Adrenal gland (tissue), 9 donors: ENCODE measurements at regions not wholly inside any gene's neighbourhood (a gene's known extent, or its start where the extent isn't known, plus 50 kb on each side); places are given as distances from the start of the nearest gene placed in this dataset.

Experiments
- DNase-seq, 7 donors: peaks; one replicate each; pipeline ENCODE4 v3.0.0-alpha.2; 2019 to 2020
- H3K27ac ChIP-seq, 5 donors: fragments of 200-600 bp; sonication (generic) in 4 of 5; 1 replicate in 3 of 5; 2 replicates in 2 of 5; pipeline versions ENCODE4 v1.5.1 to v1.8.0; 2016 to 2020; ENCODE audit warnings: mild to moderate bottlenecking in 1 of 5
- H3K27me3 ChIP-seq: fragments of 200-600 bp; 2 replicates; pipeline ENCODE4 v1.8.0; 2021
- H3K36me3 ChIP-seq, 2 donors: fragments of 200-600 bp; replicated peaks in 1 of 2; 1 replicate in 1 of 2; 2 replicates in 1 of 2; pipeline versions ENCODE4 v1.5.1 to v1.8.0; 2018 to 2022
- H3K4me1 ChIP-seq, 2 donors: fragments of 200-600 bp; replicated peaks in 1 of 2; 1 replicate in 1 of 2; 2 replicates in 1 of 2; pipeline versions ENCODE4 v1.5.1 to v1.8.0; 2018 to 2021
- H3K4me3 ChIP-seq, 4 donors: fragments of 200-600 bp; sonication (generic) in 3 of 4; one replicate each; pipeline ENCODE4 v1.5.1; 2016 to 2018
- H3K9me3 ChIP-seq, 3 donors: fragments of 200-600 bp; sonication (generic) in 1 of 3; replicated peaks in 1 of 3; 1 replicate in 2 of 3; 2 replicates in 1 of 3; pipeline versions ENCODE4 v1.5.1 to v1.8.0; 2016 to 2021
- POLR2A ChIP-seq, 2 donors: fragments of 450-650 bp; IDR thresholded peaks; one replicate each; pipeline ENCODE4 v1.6.1; 2017; ENCODE audit warnings: antibody characterized with exemption in 2 of 2, mild to moderate bottlenecking in 2 of 2, moderate library complexity in 1 of 2
- WGBS, 4 donors: extraction: QIAGEN DNeasy Blood & Tissue Kit in 2 of 4; methylation state at CpG; one replicate each; pipeline versions ENCODE4 v1.1.5 to v1.1.7; 2013 to 2017; 5-methylcytosine and 5-hydroxymethylcytosine counted together
- intact Hi-C, 2 donors: fragments of 100-400 bp; cut with DNase I; formaldehyde crosslinking; loops; one replicate each; pipeline versions ENCODE4 v1.14.1 to v1.15.0; 2022 to 2023
- TF ChIP-seq, protein P1 (sequence below), 6 experiments: fragments of 450-650 bp in 4 of 6; fragments of 200-600 bp in 2 of 6; sonication (generic) in 1 of 6; IDR thresholded peaks; 1 replicate in 5 of 6; 2 replicates in 1 of 6; pipeline versions ENCODE4 v1.5.1 to v1.8.0; 2016 to 2021; ENCODE audit warnings: antibody characterized with exemption in 6 of 6, mild to moderate bottlenecking in 2 of 6, moderate library complexity in 1 of 6
- donor health status: healthy with polysubstance abuse.
- donor health status: Bipolar disorder and iron deficiency.
- donor health status: DM: yes; HTN: yes; CAD: no.
- donor health status: DM: no; HTN: no; CAD: no.
- donor health status: DM: no; HTN: no; CAD: no.

DNA sequence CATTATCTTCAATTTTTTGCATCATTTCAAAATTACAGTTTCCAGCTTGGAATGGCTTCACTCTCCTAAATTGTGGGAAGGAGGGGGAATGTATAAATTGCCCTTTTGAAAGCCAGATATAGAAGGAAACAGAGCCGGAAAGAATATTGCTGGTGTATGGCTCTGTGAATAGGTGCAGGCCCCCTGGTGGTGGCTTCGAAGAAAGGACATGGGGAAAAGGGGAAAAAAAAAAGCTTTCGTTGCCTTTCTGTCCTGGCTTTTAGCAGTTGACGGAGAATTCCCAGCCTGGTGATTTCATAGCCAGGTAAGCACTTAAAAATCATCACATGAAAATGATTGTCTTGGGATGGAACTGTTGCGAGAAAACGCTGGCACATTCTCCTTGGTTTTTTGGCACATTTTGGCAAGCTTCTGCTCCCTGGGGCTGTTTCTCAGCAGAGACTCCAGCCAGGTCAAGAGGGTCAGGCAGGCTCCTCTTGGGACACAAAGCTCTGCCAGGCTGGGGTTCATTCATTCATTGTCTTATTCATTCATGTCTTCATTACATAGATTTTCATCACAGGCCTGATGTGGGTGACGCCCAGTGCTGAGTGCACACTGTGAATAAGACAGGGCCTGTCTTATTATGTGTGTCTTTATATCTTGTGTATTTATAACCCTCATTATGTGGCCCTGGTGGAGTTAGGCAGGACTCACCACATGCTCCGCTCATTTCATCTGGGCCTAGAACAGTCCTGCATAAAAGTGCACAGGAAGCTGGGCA, 300.0 kb upstream of the TPM1 start:
- Histone ChIP-seq H3K4me1 (peaks cover 0 to 4% of the 10 kb centered on the region in 2 donors), H3K36me3 (no peaks in the 10 kb centered on the region), H3K4me3 (peak overlapping the region in 1 of 4 donors; percentile 30), H3K27me3 (no peaks in the 10 kb centered on the region), H3K27ac (peak overlapping the region in 2 of 5 donors; percentile 13 to 64), H3K9me3 (no peaks in the 10 kb centered on the region)
- peak; percentile 38 to 74 (median 54) for DNase-seq
- TF ChIP-seq, protein P1, sequence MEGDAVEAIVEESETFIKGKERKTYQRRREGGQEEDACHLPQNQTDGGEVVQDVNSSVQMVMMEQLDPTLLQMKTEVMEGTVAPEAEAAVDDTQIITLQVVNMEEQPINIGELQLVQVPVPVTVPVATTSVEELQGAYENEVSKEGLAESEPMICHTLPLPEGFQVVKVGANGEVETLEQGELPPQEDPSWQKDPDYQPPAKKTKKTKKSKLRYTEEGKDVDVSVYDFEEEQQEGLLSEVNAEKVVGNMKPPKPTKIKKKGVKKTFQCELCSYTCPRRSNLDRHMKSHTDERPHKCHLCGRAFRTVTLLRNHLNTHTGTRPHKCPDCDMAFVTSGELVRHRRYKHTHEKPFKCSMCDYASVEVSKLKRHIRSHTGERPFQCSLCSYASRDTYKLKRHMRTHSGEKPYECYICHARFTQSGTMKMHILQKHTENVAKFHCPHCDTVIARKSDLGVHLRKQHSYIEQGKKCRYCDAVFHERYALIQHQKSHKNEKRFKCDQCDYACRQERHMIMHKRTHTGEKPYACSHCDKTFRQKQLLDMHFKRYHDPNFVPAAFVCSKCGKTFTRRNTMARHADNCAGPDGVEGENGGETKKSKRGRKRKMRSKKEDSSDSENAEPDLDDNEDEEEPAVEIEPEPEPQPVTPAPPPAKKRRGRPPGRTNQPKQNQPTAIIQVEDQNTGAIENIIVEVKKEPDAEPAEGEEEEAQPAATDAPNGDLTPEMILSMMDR (IDR thresholded peaks at IDR 0.05), result peak; percentile 57 to 90 (median 72)
- no peak for TF ChIP-seq POLR2A (IDR thresholded peaks at IDR 0.05)
- WGBS, 4 donors, result 24 to 32% (median 29%) methylated on average over 8 of the region's 8 CpGs
- intact Hi-C loops, result loop anchor here in 1 of 2 donors (5.0 kb wide), 1 partner anchor 350 kb away; the partner anchor contains the start of gene TLN2

DNA sequence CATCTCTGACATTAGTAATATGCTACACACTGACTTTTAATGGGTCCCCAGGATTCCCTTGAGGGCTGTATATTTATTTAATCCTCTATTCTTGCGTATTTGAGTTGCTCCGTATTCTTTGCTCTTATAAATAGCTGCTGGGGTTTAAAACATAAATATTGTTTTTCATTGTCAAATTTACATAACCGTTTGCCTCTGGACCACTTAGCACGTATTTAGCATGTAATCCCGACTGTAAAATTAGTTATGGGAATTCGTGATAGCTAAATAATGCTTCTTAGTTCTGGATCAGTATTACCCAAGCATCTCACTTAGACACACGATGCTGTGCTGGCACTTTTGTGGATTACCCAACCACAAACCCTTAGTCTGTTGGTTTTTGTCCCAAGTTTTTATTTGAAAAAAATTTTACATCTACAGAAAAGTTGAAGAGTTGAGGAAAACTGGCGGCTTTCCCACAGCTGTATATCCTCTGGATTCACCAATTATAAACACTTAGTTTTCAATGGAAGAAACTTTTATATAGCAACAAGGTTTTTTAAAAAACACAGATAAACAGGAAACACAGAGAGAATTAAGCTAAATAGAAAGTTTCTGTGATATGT, 296.8 kb upstream of the TPM1 start:
- WGBS, 4 donors, result 78 to 86% (median 83%) methylated on average over 8 of the region's 8 CpGs
- Histone ChIP-seq H3K4me1 (peaks cover 0 to 4% of the 10 kb centered on the region in 2 donors), H3K9me3 (no peaks in the 10 kb centered on the region), H3K27ac (no peak overlapping the region), H3K36me3 (no peaks in the 10 kb centered on the region), H3K27me3 (no peaks in the 10 kb centered on the region), H3K4me3 (no peak overlapping the region)
- DNase-seq, result no peak
- no peak for TF ChIP-seq POLR2A (IDR thresholded peaks at IDR 0.05)
- TF ChIP-seq, protein P1 (IDR thresholded peaks at IDR 0.05), result no peak
- intact Hi-C loops, result no loop called here

DNA sequence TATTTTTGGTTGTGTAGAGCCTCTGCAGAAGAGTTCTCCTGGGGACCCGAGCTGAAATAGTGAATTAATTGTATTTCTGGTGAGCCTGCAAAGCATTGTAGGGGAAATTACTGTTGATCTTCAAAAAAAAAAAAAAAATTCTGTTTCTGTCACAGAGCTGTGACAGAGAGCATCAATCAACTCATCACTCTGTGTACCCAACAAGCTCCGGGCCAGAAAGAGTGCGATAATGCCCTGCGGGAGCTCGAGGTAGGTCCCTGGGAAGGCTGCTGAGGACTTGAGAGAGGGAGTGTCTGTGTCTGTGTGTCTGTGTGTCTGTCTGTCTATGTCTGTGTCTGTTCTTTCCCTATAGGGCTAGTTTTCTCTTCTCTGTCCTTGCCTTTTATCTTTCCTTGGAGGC, 294.4 kb upstream of the TPM1 start:
- 74 to 92% (median 81%) methylated on average over 5 of the region's 5 CpGs for WGBS, 4 donors
- no peak for DNase-seq
- H3K27ac ChIP-seq, result no peak overlapping the region
- H3K9me3 ChIP-seq, result no peaks in the 10 kb centered on the region
- no peaks in the 10 kb centered on the region for H3K36me3 ChIP-seq
- no peaks in the 10 kb centered on the region for H3K4me1 ChIP-seq
- no peak overlapping the region for H3K4me3 ChIP-seq
- TF ChIP-seq POLR2A (IDR thresholded peaks at IDR 0.05), result no peak
- TF ChIP-seq, protein P1 (IDR thresholded peaks at IDR 0.05), result no peak
- H3K27me3 ChIP-seq, result no peaks in the 10 kb centered on the region
- intact Hi-C loops, result no loop called here

DNA sequence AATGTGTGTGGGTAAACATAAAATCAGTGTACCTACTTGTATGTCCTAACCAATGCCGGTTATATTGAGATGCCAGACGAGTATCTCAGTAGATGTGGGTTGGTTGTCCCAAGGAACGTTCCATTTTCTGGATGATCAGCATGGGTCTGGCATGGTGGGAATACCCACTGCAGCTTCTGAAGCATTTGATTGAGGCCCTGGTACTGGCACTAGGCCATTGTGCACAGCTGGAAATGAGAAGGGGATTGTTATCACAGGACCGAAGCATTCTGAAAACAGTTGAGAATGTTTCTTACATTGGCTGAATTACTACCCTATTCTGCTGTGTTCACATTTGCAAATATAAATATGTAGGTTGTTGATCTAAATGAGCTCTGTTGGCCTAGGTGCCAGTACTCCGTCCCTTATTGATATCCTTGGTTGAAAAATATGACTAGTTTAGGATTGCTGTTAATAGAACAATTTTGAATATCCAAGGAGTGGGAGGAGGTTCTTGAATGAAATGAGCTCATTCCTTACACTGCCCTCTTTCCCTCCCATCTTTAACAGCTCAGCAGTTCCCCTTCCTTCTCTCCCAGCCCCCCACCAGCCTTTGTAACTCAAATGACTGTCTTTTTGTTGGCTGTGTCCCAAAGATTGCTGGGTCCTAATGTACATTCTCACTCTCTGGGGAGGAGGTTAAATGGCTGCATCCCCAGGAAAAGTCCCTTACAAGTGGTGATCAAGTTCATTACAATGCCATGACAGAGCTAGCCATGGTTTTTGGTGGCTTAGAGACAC, 293.3 kb upstream of the TPM1 start:
- DNase-seq, result no peak
- no peaks in the 10 kb centered on the region for H3K4me1 ChIP-seq
- no peaks in the 10 kb centered on the region for H3K27me3 ChIP-seq
- H3K36me3 ChIP-seq, result no peaks in the 10 kb centered on the region
- intact Hi-C loops, result no loop called here
- H3K4me3 ChIP-seq, result no peak overlapping the region
- TF ChIP-seq POLR2A (IDR thresholded peaks at IDR 0.05), result no peak
- TF ChIP-seq, protein P1 (IDR thresholded peaks at IDR 0.05), result no peak
- no peaks in the 10 kb centered on the region for H3K9me3 ChIP-seq
- H3K27ac ChIP-seq, result no peak overlapping the region
- 90 to 97% (median 93%) methylated on average over 5 of the region's 5 CpGs for WGBS, 4 donors
